Epithelial cell of esophagus (primary cell): ENCODE measurements at regions not wholly inside any gene's neighbourhood (a gene's known extent, or its start where the extent isn't known, plus 50 kb on each side); places are given as distances from the start of the nearest gene placed in this dataset.
"Not testable (repeated sequence)": the region's sequence is repeated elsewhere in the genome, so short reads cannot be mapped to it uniquely, and the experiment has no call there.

Experiments
- DNase-seq: peaks from one replicate; pipeline ENCODE4 v3.0.0; 2010; ENCODE audit warnings: low read depth
- H3K4me3 ChIP-seq: 2 replicates; pipeline ENCODE4 v1.5.1; 2011; ENCODE audit warnings: mild to moderate bottlenecking, low read length, control low read depth
- TF ChIP-seq, protein P1 (sequence below): IDR thresholded peaks from 2 replicates; pipeline ENCODE4 v1.5.1; 2011; ENCODE audit warnings: low read depth, mild to moderate bottlenecking, low read length, control low read depth, inconsistent platforms; ENCODE audit not compliant: insufficient read depth; ENCODE audit errors: missing control alignments

DNA sequence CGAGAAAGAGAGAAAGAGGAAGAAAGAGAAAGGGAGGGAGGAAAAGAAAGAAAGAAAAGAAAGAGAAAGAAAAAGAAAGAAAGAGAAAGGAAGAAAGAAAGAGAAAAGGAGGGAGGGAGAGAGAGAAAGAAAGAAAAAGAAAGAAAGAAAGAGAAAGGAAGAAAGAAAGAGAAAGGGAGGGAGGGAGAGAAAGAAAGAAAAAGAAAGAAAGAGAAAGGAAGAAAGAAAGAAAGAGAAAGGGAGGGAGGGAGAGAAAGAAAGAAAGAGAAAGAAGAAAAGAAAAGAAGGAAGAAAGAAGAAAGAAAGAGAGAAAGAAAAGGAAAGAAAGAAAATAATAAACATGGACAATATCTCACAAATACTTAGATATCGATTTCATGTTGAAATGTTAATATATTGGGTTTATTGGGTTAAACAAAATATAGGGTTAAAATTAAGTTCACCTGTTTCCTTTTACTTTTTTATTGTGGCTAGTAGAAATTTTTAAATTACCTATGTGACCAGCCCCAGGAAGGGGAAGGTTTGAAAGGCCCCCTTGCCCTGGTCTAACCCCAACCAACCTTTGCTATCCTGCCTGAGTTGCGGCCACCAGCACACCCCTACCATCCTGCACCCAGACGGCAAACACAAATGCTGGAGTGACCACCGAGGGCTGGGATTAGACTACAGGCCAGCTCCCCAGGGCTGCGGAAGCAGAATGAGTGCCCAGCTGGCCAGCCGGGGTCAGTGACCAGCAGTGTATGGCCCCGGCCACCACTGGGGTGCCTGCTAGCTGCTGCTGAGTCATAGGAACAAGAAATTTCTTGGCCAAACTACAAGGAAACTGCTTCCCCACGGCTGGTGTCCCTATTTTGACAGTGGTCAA, 81.0 kb upstream of the FGF3 start:
- TF ChIP-seq, protein P1, sequence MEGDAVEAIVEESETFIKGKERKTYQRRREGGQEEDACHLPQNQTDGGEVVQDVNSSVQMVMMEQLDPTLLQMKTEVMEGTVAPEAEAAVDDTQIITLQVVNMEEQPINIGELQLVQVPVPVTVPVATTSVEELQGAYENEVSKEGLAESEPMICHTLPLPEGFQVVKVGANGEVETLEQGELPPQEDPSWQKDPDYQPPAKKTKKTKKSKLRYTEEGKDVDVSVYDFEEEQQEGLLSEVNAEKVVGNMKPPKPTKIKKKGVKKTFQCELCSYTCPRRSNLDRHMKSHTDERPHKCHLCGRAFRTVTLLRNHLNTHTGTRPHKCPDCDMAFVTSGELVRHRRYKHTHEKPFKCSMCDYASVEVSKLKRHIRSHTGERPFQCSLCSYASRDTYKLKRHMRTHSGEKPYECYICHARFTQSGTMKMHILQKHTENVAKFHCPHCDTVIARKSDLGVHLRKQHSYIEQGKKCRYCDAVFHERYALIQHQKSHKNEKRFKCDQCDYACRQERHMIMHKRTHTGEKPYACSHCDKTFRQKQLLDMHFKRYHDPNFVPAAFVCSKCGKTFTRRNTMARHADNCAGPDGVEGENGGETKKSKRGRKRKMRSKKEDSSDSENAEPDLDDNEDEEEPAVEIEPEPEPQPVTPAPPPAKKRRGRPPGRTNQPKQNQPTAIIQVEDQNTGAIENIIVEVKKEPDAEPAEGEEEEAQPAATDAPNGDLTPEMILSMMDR: no peak
- no peak for DNase-seq

DNA sequence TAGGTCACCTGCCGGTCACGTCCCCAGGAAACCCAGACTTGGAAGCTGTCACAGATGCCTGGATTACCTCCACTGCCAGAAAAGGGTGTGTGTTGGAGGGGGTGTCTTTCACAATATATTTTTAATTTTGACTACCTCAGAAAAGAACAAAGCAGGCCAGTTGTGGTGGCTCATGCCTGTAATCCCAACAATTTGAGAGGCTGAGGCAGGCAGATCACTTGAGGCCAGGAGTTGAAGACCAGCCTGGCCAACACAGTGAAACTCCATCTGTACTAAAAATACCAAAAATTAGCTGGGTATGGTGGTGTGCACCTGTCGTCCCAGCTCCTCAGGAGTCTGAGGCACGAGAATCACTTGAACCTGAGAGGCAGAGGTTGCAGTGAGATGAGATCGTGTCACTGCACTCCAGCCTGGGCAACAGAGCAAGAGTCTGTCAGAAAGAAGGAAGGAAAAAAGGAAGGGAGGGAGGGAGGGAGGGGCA, 81.6 kb upstream of the FGF3 start:
- not testable (repeated sequence) for H3K4me3 ChIP-seq, DNase-seq

More for the DNA sequence above, 81.0 kb upstream of the FGF3 start:
- no peak overlapping the region for H3K4me3 ChIP-seq

DNA sequence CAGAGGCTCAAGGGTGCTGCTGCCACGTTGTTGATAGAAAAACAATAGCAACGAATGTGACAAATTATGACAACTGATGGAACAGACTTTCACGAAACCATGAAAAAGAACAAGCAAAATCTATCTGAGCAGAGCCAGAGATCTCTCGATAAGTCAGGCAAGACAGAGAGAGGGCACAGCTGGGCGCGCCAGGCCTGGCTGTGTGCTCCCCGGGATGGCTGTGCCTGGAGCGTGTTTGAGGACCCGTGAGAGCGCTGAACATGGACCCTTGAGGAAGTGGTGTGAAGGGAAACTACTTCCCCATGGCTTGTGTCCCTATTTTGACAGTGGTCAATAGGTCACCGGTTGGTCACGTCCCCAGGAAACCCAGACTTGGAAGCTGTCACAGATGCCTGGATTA, 83.1 kb upstream of the FGF3 start:
- H3K4me3 ChIP-seq: no peak overlapping the region
- TF ChIP-seq, protein P1: no peak
- DNase-seq: no peak

DNA sequence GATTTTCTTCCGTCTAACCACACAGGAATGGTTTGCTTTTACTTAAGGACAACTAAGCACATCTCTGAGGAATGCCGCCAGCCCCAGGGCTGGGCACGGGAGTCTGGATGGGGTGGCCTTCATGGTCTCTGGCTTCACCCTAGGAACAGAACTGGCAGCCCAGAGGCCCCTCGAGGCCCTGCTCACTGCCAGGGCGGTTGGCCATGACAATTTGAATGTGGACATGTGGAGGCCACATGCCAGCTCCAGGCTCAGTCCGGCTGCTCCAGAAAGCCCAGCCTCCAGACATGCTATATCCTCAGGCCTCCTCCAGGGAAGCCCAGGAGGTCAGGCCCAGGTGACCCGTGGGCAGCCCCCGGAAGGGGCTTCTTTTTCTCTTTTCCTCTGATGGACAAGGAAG, 84.0 kb upstream of the FGF3 start:
- no peak for DNase-seq
- H3K4me3 ChIP-seq: no peak overlapping the region

DNA sequence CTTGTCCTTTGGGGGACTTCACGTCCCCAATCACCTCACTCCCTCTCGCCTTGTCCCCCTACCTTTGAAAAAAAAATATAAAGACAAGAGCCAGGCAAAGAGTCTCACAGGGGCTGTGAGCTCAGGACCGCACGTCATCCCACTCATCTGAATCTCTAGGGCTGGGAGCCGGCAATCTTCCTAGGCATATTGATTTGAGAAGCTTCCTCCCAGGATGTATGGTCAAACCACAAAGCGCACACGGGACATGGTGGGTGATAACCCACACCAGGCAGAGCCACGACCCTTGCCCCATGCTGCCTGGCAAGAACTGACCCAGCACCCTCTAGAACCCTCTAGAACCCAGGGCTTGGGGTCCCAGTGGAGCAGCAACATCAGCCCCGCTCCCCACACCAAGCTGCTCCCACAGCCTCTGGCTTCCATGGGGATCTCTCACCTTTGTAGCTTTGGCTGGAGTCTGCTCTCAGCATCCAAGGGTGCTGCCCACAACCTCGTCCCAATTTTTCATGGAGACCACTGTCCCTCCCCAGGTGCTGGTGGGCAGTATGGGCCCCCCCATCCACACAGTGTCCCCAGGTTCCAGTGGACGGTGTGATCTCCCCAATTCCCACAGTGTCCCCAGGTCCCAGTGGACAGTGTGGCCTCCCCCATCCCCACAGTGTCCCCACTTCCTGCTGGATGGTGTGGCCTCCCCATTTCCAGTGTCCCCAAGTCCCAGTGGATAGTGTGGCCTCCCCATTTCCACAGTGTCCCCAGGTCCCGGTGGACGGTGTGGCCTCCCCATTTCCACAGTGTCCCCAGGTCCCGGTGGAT, 85.2 kb upstream of the FGF3 start:
- no peak overlapping the region for H3K4me3 ChIP-seq
- TF ChIP-seq, protein P1: no peak
- DNase-seq: no peak

More for the DNA sequence above, 84.0 kb upstream of the FGF3 start:
- TF ChIP-seq, protein P1: no peak

DNA sequence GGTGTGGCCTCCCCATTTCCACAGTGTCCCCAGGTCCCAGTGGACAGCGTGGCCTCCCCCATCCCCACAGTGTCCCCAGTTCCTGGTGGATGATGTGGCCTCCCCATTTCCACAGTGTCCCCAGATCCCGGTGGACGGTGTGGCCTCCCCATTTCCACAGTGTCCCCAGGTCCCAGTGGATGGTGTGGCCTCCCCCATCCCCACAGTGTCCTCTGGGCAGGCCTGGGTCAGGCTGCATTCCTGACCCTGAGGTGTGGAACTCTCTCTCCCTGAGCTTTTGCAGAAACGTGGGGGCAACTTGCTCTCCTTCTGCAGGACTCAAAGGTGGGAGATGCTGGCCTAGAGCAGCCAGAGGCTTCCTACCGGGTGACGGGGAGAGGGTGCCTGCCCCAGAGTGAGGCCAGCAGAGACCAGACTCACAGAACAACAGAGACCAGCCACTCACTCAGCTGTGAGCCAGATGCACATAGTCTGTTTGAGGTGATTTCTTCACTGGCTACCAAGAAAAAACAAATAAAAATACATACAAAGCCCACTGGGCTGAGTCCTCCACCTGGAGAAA, 85.8 kb upstream of the FGF3 start:
- DNase-seq: no peak
- H3K4me3 ChIP-seq: no peak overlapping the region
- TF ChIP-seq, protein P1: no peak
